Spleen (tissue), 11 donors: ENCODE measurements at regions not wholly inside any gene's neighbourhood (a gene's known extent, or its start where the extent isn't known, plus 50 kb on each side); places are given as distances from the start of the nearest gene placed in this dataset.

Source experiments
- DNase-seq: peaks from one replicate; pipeline ENCODE4 v3.0.0-alpha.2; 2020
- H3K27ac ChIP-seq, 8 donors: fragments of 200-600 bp; sonication (generic) in 7 of 8; 1 replicate in 4 of 8; 2 replicates in 4 of 8; pipeline versions ENCODE4 v1.5.0 to v1.8.0; 2016 to 2021; ENCODE audit warnings: inconsistent platforms in 4 of 8, mild to moderate bottlenecking in 4 of 8, moderate library complexity in 1 of 8
- H3K27me3 ChIP-seq, 7 donors: fragments of 200-600 bp; sonication (generic) in 6 of 7; replicated peaks in 1 of 7; 1 replicate in 4 of 7; 2 replicates in 3 of 7; pipeline versions ENCODE4 v1.5.0 to v1.8.0; 2016 to 2021; ENCODE audit warnings: inconsistent platforms in 3 of 7, mild to moderate bottlenecking in 1 of 7
- H3K36me3 ChIP-seq, 6 donors: fragments of 200-600 bp; sonication (generic) in 5 of 6; 1 replicate in 4 of 6; 2 replicates in 2 of 6; pipeline versions ENCODE4 v1.5.0 to v1.8.0; 2016 to 2021; ENCODE audit warnings: inconsistent platforms in 2 of 6
- H3K4me1 ChIP-seq, 6 donors: fragments of 200-600 bp; sonication (generic) in 5 of 6; 1 replicate in 3 of 6; 2 replicates in 3 of 6; pipeline versions ENCODE4 v1.5.0 to v1.8.0; 2016 to 2021; ENCODE audit warnings: inconsistent platforms in 3 of 6
- H3K4me3 ChIP-seq, 8 donors: fragments of 200-600 bp; sonication (generic) in 7 of 8; 1 replicate in 4 of 8; 2 replicates in 4 of 8; pipeline versions ENCODE4 v1.5.0 to v1.8.0; 2016 to 2021; ENCODE audit warnings: inconsistent platforms in 4 of 8, mild to moderate bottlenecking in 4 of 8, moderate library complexity in 2 of 8
- H3K9me3 ChIP-seq, 8 donors: fragments of 200-600 bp; sonication (generic) in 7 of 8; 1 replicate in 4 of 8; 2 replicates in 4 of 8; pipeline versions ENCODE4 v1.5.0 to v1.8.0; 2016 to 2021; ENCODE audit warnings: inconsistent platforms in 4 of 8
- CTCF ChIP-seq, 11 experiments: fragments of 200-600 bp in 7 of 11; fragments of 450-650 bp in 4 of 11; sonication (generic) in 4 of 11; IDR thresholded peaks in 8 of 11; conservative IDR thresholded peaks in 3 of 11; 1 replicate in 7 of 11; 2 replicates in 4 of 11; pipeline versions ENCODE4 v1.4.0 to v1.8.0; 2016 to 2021; ENCODE audit warnings: antibody characterized with exemption in 11 of 11, inconsistent platforms in 4 of 11, mild to moderate bottlenecking in 1 of 11
- POLR2A ChIP-seq, 3 donors: fragments of 450-650 bp; IDR thresholded peaks; one replicate each; pipeline ENCODE4 v1.5.1; 2017; ENCODE audit warnings: antibody characterized with exemption in 3 of 3, mild to moderate bottlenecking in 1 of 3
- POLR2AphosphoS5 ChIP-seq, 3 donors: sonication (generic); formaldehyde crosslinking; IDR thresholded peaks; one replicate each; pipeline ENCODE4 v1.5.1; 2017; ENCODE audit warnings: antibody characterized with exemption in 3 of 3
- WGBS, 5 donors: extraction: QIAGEN DNeasy Blood & Tissue Kit in 3 of 5; methylation state at CpG; one replicate each; pipeline versions ENCODE4 v1.1.5 to v1.1.7; 2013 to 2018; 5-methylcytosine and 5-hydroxymethylcytosine counted together
- intact Hi-C: fragments of 100-400 bp; cut with DNase I; formaldehyde crosslinking; loops from one replicate; pipeline ENCODE4 v1.15.0; 2023; ENCODE audit warnings: low total_unique reads
- donor health status: healthy with polysubstance abuse.
- donor health status: DM: no; HTN: no; CAD: no; lungs with moderate emphysema.
- donor health status: DM: no; HTN: no; CAD: no.
- donor health status: Bipolar disorder and iron deficiency.
- donor health status: healthy.
- donor health status: DM: no; HTN: no; CAD: no.
- donor health status: DM: yes; HTN: yes; CAD: no.

GRCh38 chr15:47218295-47218694 lies 499.0 kb upstream of the SEMA6D start:
- DNase-seq, result no peak
- TF ChIP-seq POLR2AphosphoS5 (IDR thresholded peaks at IDR 0.05) (no peak), CTCF (IDR thresholded peaks at IDR 0.05 in 8 of 11, conservative IDR thresholded peaks at IDR 0.05 in 3 of 11) (no peak)
- Histone ChIP-seq H3K36me3 (no peaks in the 10 kb centered on the region), H3K4me3 (no peak overlapping the region), H3K27me3 (no peaks in the 10 kb centered on the region), H3K27ac (no peak overlapping the region), H3K4me1 (no peaks in the 10 kb centered on the region), H3K9me3 (no peaks in the 10 kb centered on the region)
- intact Hi-C loops, result no loop called here
- 65 to 97% (median 89%) methylated on average over 1 of the region's 1 CpG for WGBS, 5 donors

GRCh38 chr15:47244361-47244760 lies 472.9 kb upstream of the SEMA6D start:
- Histone ChIP-seq H3K27me3 (no peaks in the 10 kb centered on the region), H3K4me3 (no peak overlapping the region), H3K9me3 (no peaks in the 10 kb centered on the region), H3K27ac (no peak overlapping the region), H3K36me3 (no peaks in the 10 kb centered on the region), H3K4me1 (no peaks in the 10 kb centered on the region)
- intact Hi-C loops, result no loop called here
- no peak for DNase-seq
- TF ChIP-seq POLR2AphosphoS5 (IDR thresholded peaks at IDR 0.05) (no peak), POLR2A (IDR thresholded peaks at IDR 0.05) (no peak), CTCF (IDR thresholded peaks at IDR 0.05 in 8 of 11, conservative IDR thresholded peaks at IDR 0.05 in 3 of 11) (no peak)
- WGBS, 5 donors, result 79 to 95% (median 91%) methylated on average over 1 of the region's 1 CpG

GRCh38 chr15:47246317-47246716 lies 471.0 kb upstream of the SEMA6D start:
- no peak for DNase-seq
- TF ChIP-seq CTCF (IDR thresholded peaks at IDR 0.05 in 8 of 11, conservative IDR thresholded peaks at IDR 0.05 in 3 of 11) (no peak), POLR2A (IDR thresholded peaks at IDR 0.05) (no peak), POLR2AphosphoS5 (IDR thresholded peaks at IDR 0.05) (no peak)
- no peaks in the 10 kb centered on the region for H3K27me3 ChIP-seq
- WGBS, 5 donors, result 80 to 89% (median 85%) methylated on average over 5 of the region's 5 CpGs
- H3K4me3 ChIP-seq, result no peak overlapping the region
- intact Hi-C loops, result no loop called here
- no peak overlapping the region for H3K27ac ChIP-seq
- H3K9me3 ChIP-seq, result no peaks in the 10 kb centered on the region
- no peaks in the 10 kb centered on the region for H3K36me3 ChIP-seq
- no peaks in the 10 kb centered on the region for H3K4me1 ChIP-seq

GRCh38 chr15:47258521-47258920 lies 458.8 kb upstream of the SEMA6D start:
- 81 to 97% (median 89%) methylated on average over 3 of the region's 3 CpGs for WGBS, 5 donors
- peaks cover 0 to 41% (median 25%) of the 10 kb centered on the region in 8 donors for H3K9me3 ChIP-seq
- H3K4me1 ChIP-seq, result no peaks in the 10 kb centered on the region
- H3K36me3 ChIP-seq, result no peaks in the 10 kb centered on the region
- H3K27ac ChIP-seq, result no peak overlapping the region
- DNase-seq, result no peak
- no peak for TF ChIP-seq POLR2A (IDR thresholded peaks at IDR 0.05)
- TF ChIP-seq POLR2AphosphoS5 (IDR thresholded peaks at IDR 0.05), result no peak
- no peak for TF ChIP-seq CTCF (IDR thresholded peaks at IDR 0.05 in 8 of 11, conservative IDR thresholded peaks at IDR 0.05 in 3 of 11)
- intact Hi-C loops, result no loop called here
- no peaks in the 10 kb centered on the region for H3K27me3 ChIP-seq
- no peak overlapping the region for H3K4me3 ChIP-seq
